HepG2 (cell line): ENCODE measurements at regions not wholly inside any gene's neighbourhood (a gene's known extent, or its start where the extent isn't known, plus 50 kb on each side); places are given as distances from the start of the nearest gene placed in this dataset.

ENCODE experiments used
- ATAC-seq: fragments of 200-7000 bp; cut with Tn5 transposase; 3 replicates; pipeline ENCODE4 v1.9.1; 2020; ENCODE audit warnings: mild to moderate bottlenecking, moderate library complexity
- BruUV-seq: library from RNA; stranded (reverse); fragments of 400-500 nt; replicated peaks from 2 replicates; lab custom pipeline; 2021; lab: Mats Ljungman, UMichigan
- CTCF ChIA-PET: fragments of 300-600 bp; formaldehyde crosslinking; extraction: SDS; loops from one replicate; lab custom pipeline; 2021; ENCODE audit warnings: low total read pairs, inconsistent platforms, low intra/inter-chr PET ratio; lab: Yijun Ruan, JAX
- POLR2A ChIA-PET: fragments of 350-600 bp; sonication (Branson Sonifier 250); formaldehyde crosslinking; loops from one replicate; lab custom pipeline; 2020; ENCODE audit warnings: antibody characterized with exemption, inconsistent platforms; lab: Yijun Ruan, JAX
- DNase-seq: peaks from one replicate; pipeline ENCODE4 v3.0.0-alpha.2; 2015; ENCODE audit warnings: low spot score
- FAIRE-seq: peaks from 3 replicates; lab custom pipeline; 2011; peaks lifted over from hg19 to GRCh38; lab: Jason Lieb, UNC
- H2AFZ ChIP-seq: one replicate; pipeline ENCODE4 v1.6.1; 2011; ENCODE audit warnings: low read length, inconsistent platforms
- H3K27ac ChIP-seq: fragments of 300-600 bp; 3 replicates; pipeline ENCODE4 v1.8.0; 2011; ENCODE audit warnings: mixed run types, mild to moderate bottlenecking, mixed read lengths, low read length, inconsistent platforms; ENCODE audit not compliant: insufficient read depth; ENCODE audit errors: extremely low read length
- H3K27me3 ChIP-seq, 2 experiments: fragments of 200-600 bp in 1 of 2; 2 replicates in 1 of 2; 3 replicates in 1 of 2; pipeline versions ENCODE4 v1.6.0 to v1.8.0; 2011; ENCODE audit warnings: low read length in 2 of 2, mild to moderate bottlenecking in 2 of 2, moderate library complexity in 2 of 2, inconsistent platforms in 1 of 2; ENCODE audit not compliant: insufficient read depth in 2 of 2, control insufficient read depth in 1 of 2
- H3K36me3 ChIP-seq, 2 experiments: fragments of 200-600 bp in 1 of 2; replicated peaks in 1 of 2; 2 replicates in 1 of 2; 3 replicates in 1 of 2; pipeline versions ENCODE4 v1.5.1 to v1.8.0; 2011; ENCODE audit warnings: low read length in 2 of 2, inconsistent platforms in 1 of 2; ENCODE audit not compliant: insufficient read depth in 2 of 2, control insufficient read depth in 1 of 2
- H3K4me1 ChIP-seq: 2 replicates; pipeline ENCODE4 v1.5.1; 2012; ENCODE audit warnings: low read length, inconsistent platforms; ENCODE audit not compliant: insufficient read depth
- H3K4me2 ChIP-seq: 2 replicates; pipeline ENCODE4 v1.6.0; 2011; ENCODE audit warnings: low read depth, low read length, inconsistent platforms
- H3K4me3 ChIP-seq, 3 experiments: fragments of 200-600 bp in 1 of 3; sonication (generic), shearing (Covaris generic) in 1 of 3; replicated peaks in 1 of 3; 2 replicates each; pipeline ENCODE4 v1.5.1; 2011 to 2016; ENCODE audit warnings: low read length in 3 of 3, inconsistent platforms in 2 of 3, low read depth in 2 of 3, mild to moderate bottlenecking in 2 of 3, control low read depth in 1 of 3, mixed read lengths in 1 of 3; ENCODE audit not compliant: insufficient read depth in 1 of 3
- H3K79me2 ChIP-seq: one replicate; pipeline ENCODE4 v1.6.1; 2011; ENCODE audit warnings: low read length, inconsistent platforms; ENCODE audit not compliant: insufficient read depth
- H3K9ac ChIP-seq: 2 replicates; pipeline ENCODE4 v1.6.0; 2011; ENCODE audit warnings: mild to moderate bottlenecking, low read depth, low read length, inconsistent platforms; ENCODE audit not compliant: insufficient read depth
- H3K9me3 ChIP-seq: 2 replicates; pipeline ENCODE4 v1.5.1; 2012; ENCODE audit warnings: mild to moderate bottlenecking, low read length
- H4K20me1 ChIP-seq: 2 replicates; pipeline ENCODE4 v1.6.0; 2011; ENCODE audit warnings: inconsistent platforms, mild to moderate bottlenecking, low read length, moderate library complexity; ENCODE audit not compliant: insufficient read depth
- ARHGAP35 ChIP-seq: sonication (generic); formaldehyde crosslinking; IDR thresholded peaks from 2 replicates; pipeline ENCODE4 v1.9.0; 2022; ENCODE audit warnings: mild to moderate bottlenecking, inconsistent platforms, moderate library complexity, missing genetic modification reagents, borderline replicate concordance
- E2F1 ChIP-seq: sonication (generic); formaldehyde crosslinking; IDR thresholded peaks from 2 replicates; pipeline ENCODE4 v1.5.0; 2020; ENCODE audit warnings: missing genetic modification reagents
- EP300 ChIP-seq, 3 experiments: sonication (generic) in 1 of 3; formaldehyde crosslinking in 1 of 3; IDR thresholded peaks; 2 replicates each; pipeline versions ENCODE4 v1.5.1 to v1.6.1; 2011 to 2020; ENCODE audit warnings: low read depth in 2 of 3, low read length in 2 of 3, borderline replicate concordance in 1 of 3, improper control_type of control experiment in 1 of 3, mild to moderate bottlenecking in 1 of 3, missing genetic modification reagents in 1 of 3, moderate library complexity in 1 of 3
- NFATC3 ChIP-seq: sonication (generic); formaldehyde crosslinking; IDR thresholded peaks from 2 replicates; pipeline ENCODE4 v1.5.1; 2020; ENCODE audit warnings: mild to moderate bottlenecking, missing genetic modification reagents
- PHF20 ChIP-seq: sonication (generic); formaldehyde crosslinking; IDR thresholded peaks from 2 replicates; pipeline ENCODE4 v1.5.0; 2020; ENCODE audit warnings: mild to moderate bottlenecking, missing genetic modification reagents
- PRDM10 ChIP-seq: sonication (generic); formaldehyde crosslinking; IDR thresholded peaks from 2 replicates; pipeline ENCODE4 v1.4.0; 2020; ENCODE audit warnings: low read depth, missing genetic modification reagents
- ZBTB42 ChIP-seq: sonication (generic); formaldehyde crosslinking; IDR thresholded peaks from 2 replicates; pipeline ENCODE4 v1.5.0; 2020; ENCODE audit warnings: mild to moderate bottlenecking, missing genetic modification reagents
- ZNF329 ChIP-seq: sonication (generic); formaldehyde crosslinking; IDR thresholded peaks from 2 replicates; pipeline ENCODE4 v1.9.0; 2021; ENCODE audit warnings: low read depth, mild to moderate bottlenecking, missing genetic modification reagents
- ZNF451 ChIP-seq: sonication (generic); formaldehyde crosslinking; IDR thresholded peaks from 2 replicates; pipeline ENCODE4 v1.5.0; 2020; ENCODE audit warnings: mild to moderate bottlenecking, missing genetic modification reagents
- ZNF552 ChIP-seq: sonication (generic); formaldehyde crosslinking; IDR thresholded peaks from 2 replicates; pipeline ENCODE4 v1.9.0; 2022; ENCODE audit warnings: missing genetic modification reagents, mild to moderate bottlenecking, borderline replicate concordance
- WGBS: methylation state at CpG from one replicate; pipeline ENCODE4 v1.1.6; 2017; ENCODE audit warnings: low lambda C conversion rate; 5-methylcytosine and 5-hydroxymethylcytosine counted together
- in situ Hi-C: cut with HindIII; loops from 2 replicates; pipeline ENCODE4 v1.10.0; 2017; ENCODE audit warnings: low pct_unique_long_range_greater_than_20kb; ENCODE audit not compliant: extremely low pct_ligation_motif_present
- intact Hi-C: fragments of 100-400 bp; cut with micrococcal nuclease; formaldehyde crosslinking; loops from one replicate; pipeline ENCODE4 v1.10.0; 2022; ENCODE audit not compliant: unreplicated experiment
- TF ChIP-seq, protein P1 (sequence below): sonication (generic); formaldehyde crosslinking; IDR thresholded peaks from 2 replicates; pipeline ENCODE4 v1.5.0; 2020; ENCODE audit warnings: missing genetic modification reagents, mild to moderate bottlenecking, borderline replicate concordance
- TF ChIP-seq, protein P2 (sequence below): sonication (generic); formaldehyde crosslinking; IDR thresholded peaks from 2 replicates; pipeline ENCODE4 v1.4.0; 2020; ENCODE audit warnings: low read depth, mild to moderate bottlenecking, missing genetic modification reagents

DNA sequence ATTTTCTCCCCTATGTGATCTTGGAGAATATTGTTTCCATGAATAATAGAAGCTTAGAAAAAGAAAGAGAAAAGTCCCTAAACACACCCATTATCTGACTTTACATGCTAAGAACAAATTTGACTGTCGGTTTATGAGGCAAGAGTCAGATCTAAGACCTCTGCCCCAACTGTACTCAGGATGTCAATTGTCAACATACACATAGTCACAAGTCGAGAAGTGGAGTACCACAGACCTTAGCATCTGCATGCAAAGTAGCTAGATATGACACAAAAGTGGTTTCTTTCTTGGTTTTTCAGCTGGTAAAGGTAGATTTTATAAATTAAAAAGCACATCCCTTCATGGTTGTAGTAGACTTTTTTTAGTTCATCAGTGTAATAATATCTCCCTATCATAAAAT lies 97.2 kb upstream of the DPYD start:
- POLR2A ChIA-PET, result no interaction called here
- no peaks in the 10 kb centered on the region for H3K4me1 ChIP-seq
- CTCF ChIA-PET, result no interaction called here
- TF ChIP-seq ZNF451 (CRISPR knock-in tag) (no peak), ZNF329 (CRISPR knock-in tag) (no peak), ARHGAP35 (CRISPR knock-in tag) (no peak), NFATC3 (no peak), E2F1 (CRISPR knock-in tag) (no peak), ZNF552 (CRISPR knock-in tag) (no peak), PHF20 (CRISPR knock-in tag) (no peak), PRDM10 (CRISPR knock-in tag) (no peak), ZBTB42 (CRISPR knock-in tag) (no peak), EP300 (IDR thresholded peaks at IDR 0.05; ENCODE audit: low read depth in 2 of 2, low read length in 2 of 2) (no peak), EP300 (CRISPR knock-in tag; IDR thresholded peaks at IDR 0.05; ENCODE audit: borderline replicate concordance) (no peak)
- TF ChIP-seq, protein P1, sequence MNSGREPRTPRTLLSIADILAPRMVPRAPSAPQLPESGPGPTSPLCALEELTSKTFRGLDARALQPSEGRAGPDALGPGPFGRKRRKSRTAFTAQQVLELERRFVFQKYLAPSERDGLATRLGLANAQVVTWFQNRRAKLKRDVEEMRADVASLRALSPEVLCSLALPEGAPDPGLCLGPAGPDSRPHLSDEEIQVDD (CRISPR knock-in tag), result no peak
- TF ChIP-seq, protein P2, sequence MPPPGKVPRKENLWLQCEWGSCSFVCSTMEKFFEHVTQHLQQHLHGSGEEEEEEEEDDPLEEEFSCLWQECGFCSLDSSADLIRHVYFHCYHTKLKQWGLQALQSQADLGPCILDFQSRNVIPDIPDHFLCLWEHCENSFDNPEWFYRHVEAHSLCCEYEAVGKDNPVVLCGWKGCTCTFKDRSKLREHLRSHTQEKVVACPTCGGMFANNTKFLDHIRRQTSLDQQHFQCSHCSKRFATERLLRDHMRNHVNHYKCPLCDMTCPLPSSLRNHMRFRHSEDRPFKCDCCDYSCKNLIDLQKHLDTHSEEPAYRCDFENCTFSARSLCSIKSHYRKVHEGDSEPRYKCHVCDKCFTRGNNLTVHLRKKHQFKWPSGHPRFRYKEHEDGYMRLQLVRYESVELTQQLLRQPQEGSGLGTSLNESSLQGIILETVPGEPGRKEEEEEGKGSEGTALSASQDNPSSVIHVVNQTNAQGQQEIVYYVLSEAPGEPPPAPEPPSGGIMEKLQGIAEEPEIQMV (CRISPR knock-in tag), result no peak

More for the DNA sequence above, 97.2 kb upstream of the DPYD start:
- Histone ChIP-seq H3K79me2 (no peaks in the 10 kb centered on the region), H2AFZ (no peak overlapping the region), H3K27me3 (no peaks in the 10 kb centered on the region), H4K20me1 (no peaks in the 10 kb centered on the region), H3K4me2 (no peak overlapping the region), H3K9ac (no peak overlapping the region), H3K36me3 (no peaks in the 10 kb centered on the region), H3K4me3 (no peak overlapping the region), H3K27ac (no peak overlapping the region), H3K9me3 (no peaks in the 10 kb centered on the region)
- intact Hi-C loops, result no loop called here
- ATAC-seq, result no peak
- in situ Hi-C loops, result no loop called here
- no peak for FAIRE-seq
- no peak for DNase-seq
- 0% methylated on average over 2 of the region's 2 CpGs for WGBS
- no TSS peak for BruUV-seq
